Skeletal muscle satellite cell (primary cell): ENCODE measurements at regions not wholly inside any gene's neighbourhood (a gene's known extent, or its start where the extent isn't known, plus 50 kb on each side); places are given as distances from the start of the nearest gene placed in this dataset.

Experiments
- H3K27me3 ChIP-seq: 2 replicates; pipeline ENCODE4 v1.7.0; 2013; ENCODE audit warnings: low read length; ENCODE audit not compliant: control insufficient read depth, insufficient read depth
- H3K36me3 ChIP-seq: 2 replicates; pipeline ENCODE4 v1.7.0; 2013; ENCODE audit warnings: mild to moderate bottlenecking, control low read depth, low read length; ENCODE audit not compliant: insufficient read depth
- H3K4me1 ChIP-seq: 2 replicates; pipeline ENCODE4 v1.7.0; 2013; ENCODE audit warnings: low read length; ENCODE audit not compliant: control insufficient read depth, insufficient read depth
- H3K4me2 ChIP-seq: 2 replicates; pipeline ENCODE4 v1.7.0; 2013; ENCODE audit warnings: mild to moderate bottlenecking, low read length
- H3K4me3 ChIP-seq: 2 replicates; pipeline ENCODE4 v1.7.0; 2013; ENCODE audit warnings: low read length
- H3K9ac ChIP-seq: 2 replicates; pipeline ENCODE4 v1.7.0; 2013; ENCODE audit warnings: mild to moderate bottlenecking, low read depth, low read length, moderate library complexity
- H3K9me3 ChIP-seq: replicated peaks from 2 replicates; pipeline ENCODE4 v1.7.0; 2013; ENCODE audit warnings: mild to moderate bottlenecking, control low read depth, low read length

DNA sequence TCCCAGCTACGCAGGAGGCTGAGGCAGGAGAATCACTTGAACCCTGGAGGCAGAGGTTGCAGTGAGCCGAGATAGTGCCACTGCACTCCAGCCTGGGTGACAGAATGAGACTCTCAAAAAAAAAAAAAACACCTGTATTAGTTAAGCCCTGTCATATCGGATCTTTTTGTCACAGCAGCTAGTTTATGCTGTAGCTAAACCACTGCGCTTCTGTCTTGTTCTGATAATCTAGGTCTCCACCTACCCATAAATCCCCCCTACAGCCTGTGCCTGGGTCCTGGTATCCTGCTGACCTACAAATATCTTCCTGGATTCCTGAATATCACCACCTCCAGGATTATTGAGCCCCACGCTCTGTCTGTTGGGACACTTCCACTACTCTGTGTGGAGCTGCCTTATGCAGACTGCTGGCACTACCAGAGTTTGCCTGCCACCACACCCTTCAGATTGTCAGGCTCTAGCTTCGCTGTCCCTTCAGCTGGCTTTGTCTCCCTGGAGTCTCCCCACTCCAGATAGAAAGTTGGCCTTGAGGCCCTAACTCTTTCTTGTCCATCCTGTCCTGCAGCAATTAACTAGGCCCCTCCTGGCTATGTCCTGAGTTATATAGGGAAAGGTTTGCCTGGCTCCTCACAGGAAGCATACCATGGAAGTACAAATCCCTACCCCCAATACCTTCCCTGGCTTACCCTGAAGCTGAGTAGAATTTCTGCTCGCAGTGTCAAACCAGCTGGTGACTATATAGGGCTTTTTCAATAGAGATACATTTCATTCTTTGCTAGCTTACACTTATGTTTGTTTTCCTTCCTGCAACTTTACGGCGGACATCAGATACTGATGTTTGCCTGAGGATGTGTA is 136.0 kb upstream of the SERTAD2 start:
- peaks cover 24% of the 10 kb centered on the region for H3K4me1 ChIP-seq
- no peaks in the 10 kb centered on the region for H3K9me3 ChIP-seq
- no peak overlapping the region for H3K9ac ChIP-seq
- H3K36me3 ChIP-seq: no peaks in the 10 kb centered on the region
- H3K4me2 ChIP-seq: no peak overlapping the region
- H3K27me3 ChIP-seq: no peaks in the 10 kb centered on the region
- no peak overlapping the region for H3K4me3 ChIP-seq

GRCh38 chr2:64792300-64792699 is 138.6 kb upstream of the SERTAD2 start:
- Histone ChIP-seq H3K27me3 (no peaks in the 10 kb centered on the region), H3K4me3 (no peak overlapping the region), H3K36me3 (no peaks in the 10 kb centered on the region), H3K4me1 (peaks cover 25% of the 10 kb centered on the region), H3K9me3 (no peaks in the 10 kb centered on the region), H3K4me2 (no peak overlapping the region), H3K9ac (no peak overlapping the region)

- H3K27me3 ChIP-seq: no peaks in the 10 kb centered on the region
- no peaks in the 10 kb centered on the region for H3K36me3 ChIP-seq
- H3K9me3 ChIP-seq: no peaks in the 10 kb centered on the region
- H3K4me3 ChIP-seq: peak overlapping the region; percentile 42
- peak overlapping the region; percentile 66 for H3K4me2 ChIP-seq
- H3K9ac ChIP-seq: peak overlapping the region; percentile 56
- H3K4me1 ChIP-seq: peaks cover 33% of the 10 kb centered on the region
Measured at GRCh38 chr2:64792995-64793639, 139.4 kb upstream of the SERTAD2 start.

DNA sequence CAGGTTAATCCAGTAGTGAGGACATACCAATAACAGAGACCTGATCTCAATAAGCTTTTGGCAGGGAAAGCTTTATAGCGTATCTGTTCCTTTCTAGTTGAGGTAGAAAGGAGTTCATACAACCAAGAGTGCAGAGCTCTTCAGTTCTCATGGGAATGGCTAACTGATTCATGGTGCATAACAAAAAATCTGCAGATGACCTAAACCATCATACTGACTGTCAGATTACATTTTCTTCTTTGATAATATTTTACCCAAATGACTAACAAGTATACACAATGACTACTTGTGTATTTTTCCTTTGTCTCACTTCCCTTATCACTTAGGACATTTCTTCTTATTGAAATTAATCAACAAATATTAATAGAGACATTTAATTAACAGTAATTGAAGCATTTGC is 140.0 kb upstream of the SERTAD2 start:
- no peaks in the 10 kb centered on the region for H3K9me3 ChIP-seq
- H3K4me3 ChIP-seq: peak overlapping the region; percentile 42
- peak overlapping the region; percentile 56 for H3K9ac ChIP-seq
- H3K4me1 ChIP-seq: peaks cover 39% of the 10 kb centered on the region
- no peaks in the 10 kb centered on the region for H3K27me3 ChIP-seq
- H3K4me2 ChIP-seq: peak overlapping the region; percentile 66
- H3K36me3 ChIP-seq: no peaks in the 10 kb centered on the region

DNA sequence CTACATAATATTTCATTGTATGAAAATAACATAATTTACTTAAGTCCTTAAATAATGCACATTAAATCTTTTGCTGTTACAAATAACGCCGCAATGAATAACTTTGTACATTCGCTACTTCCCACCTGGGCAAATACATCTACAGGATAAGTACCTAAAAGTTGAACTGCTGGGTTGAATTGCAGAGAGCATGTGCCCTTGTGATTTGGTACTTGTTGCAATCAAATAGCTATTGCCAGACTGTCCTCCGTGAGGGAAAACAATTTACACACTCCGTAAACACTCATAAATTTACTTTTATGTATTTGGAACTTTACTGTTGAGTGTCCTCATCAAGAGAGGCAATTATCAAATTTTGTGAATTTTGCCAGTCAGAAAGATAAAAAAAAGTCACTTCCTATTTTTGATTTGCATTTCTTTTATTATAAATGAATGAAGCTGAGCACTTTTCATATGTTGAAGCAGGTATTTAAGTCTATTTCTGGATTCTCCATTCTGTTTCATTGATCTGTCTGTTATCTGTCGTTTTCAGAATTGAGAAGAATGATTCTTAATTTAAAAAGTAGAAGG is 140.8 kb upstream of the SERTAD2 start:
- Histone ChIP-seq H3K9me3 (no peaks in the 10 kb centered on the region), H3K36me3 (no peaks in the 10 kb centered on the region), H3K27me3 (no peaks in the 10 kb centered on the region), H3K4me2 (no peak overlapping the region), H3K4me3 (no peak overlapping the region), H3K4me1 (peaks cover 46% of the 10 kb centered on the region), H3K9ac (no peak overlapping the region)

GRCh38 chr2:64795024-64795592 is 141.4 kb upstream of the SERTAD2 start:
- H3K4me1 ChIP-seq: peaks cover 52% of the 10 kb centered on the region
- no peaks in the 10 kb centered on the region for H3K27me3 ChIP-seq
- H3K36me3 ChIP-seq: no peaks in the 10 kb centered on the region
- no peak overlapping the region for H3K4me3 ChIP-seq
- no peaks in the 10 kb centered on the region for H3K9me3 ChIP-seq
- H3K9ac ChIP-seq: no peak overlapping the region
- H3K4me2 ChIP-seq: no peak overlapping the region

- no peaks in the 10 kb centered on the region for H3K9me3 ChIP-seq
- H3K9ac ChIP-seq: no peak overlapping the region
- H3K27me3 ChIP-seq: no peaks in the 10 kb centered on the region
- no peak overlapping the region for H3K4me3 ChIP-seq
- H3K36me3 ChIP-seq: no peaks in the 10 kb centered on the region
- no peak overlapping the region for H3K4me2 ChIP-seq
- peaks cover 54% of the 10 kb centered on the region for H3K4me1 ChIP-seq
Measured at GRCh38 chr2:64796926-64797325, 143.2 kb upstream of the SERTAD2 start.

DNA sequence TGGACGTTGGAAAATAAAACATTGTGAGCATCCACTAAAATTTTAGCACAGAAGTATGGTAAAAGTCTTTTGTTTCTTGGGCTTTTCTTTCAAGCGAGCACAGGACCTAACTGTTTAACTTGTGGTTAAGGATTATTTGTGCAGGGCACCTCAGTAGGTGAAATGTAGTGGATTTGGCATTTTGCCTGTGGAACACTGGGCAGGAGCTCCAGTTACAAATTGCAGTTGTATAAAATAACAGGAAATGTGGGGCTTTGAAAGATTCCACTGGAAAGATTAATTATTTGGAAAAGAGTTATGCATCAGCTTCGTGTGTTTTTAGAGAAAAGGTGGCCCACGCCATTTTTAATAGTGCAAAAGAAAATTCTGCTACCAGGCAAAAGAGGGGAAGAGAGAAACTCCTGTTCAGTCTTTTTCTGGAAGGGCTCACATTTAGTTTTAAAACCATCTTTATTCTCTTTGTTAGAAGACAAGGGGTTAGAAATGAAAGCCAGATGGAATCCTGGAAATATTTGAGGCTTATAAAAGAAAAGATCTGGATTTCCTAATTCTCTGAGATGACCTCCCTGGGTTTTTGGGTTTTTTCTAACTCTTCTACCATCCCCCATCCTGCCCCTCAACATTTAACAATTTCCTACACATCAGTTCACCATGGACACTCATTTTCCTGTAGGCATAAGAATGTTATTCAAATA is 144.3 kb upstream of the SERTAD2 start:
- no peak overlapping the region for H3K4me3 ChIP-seq

DNA sequence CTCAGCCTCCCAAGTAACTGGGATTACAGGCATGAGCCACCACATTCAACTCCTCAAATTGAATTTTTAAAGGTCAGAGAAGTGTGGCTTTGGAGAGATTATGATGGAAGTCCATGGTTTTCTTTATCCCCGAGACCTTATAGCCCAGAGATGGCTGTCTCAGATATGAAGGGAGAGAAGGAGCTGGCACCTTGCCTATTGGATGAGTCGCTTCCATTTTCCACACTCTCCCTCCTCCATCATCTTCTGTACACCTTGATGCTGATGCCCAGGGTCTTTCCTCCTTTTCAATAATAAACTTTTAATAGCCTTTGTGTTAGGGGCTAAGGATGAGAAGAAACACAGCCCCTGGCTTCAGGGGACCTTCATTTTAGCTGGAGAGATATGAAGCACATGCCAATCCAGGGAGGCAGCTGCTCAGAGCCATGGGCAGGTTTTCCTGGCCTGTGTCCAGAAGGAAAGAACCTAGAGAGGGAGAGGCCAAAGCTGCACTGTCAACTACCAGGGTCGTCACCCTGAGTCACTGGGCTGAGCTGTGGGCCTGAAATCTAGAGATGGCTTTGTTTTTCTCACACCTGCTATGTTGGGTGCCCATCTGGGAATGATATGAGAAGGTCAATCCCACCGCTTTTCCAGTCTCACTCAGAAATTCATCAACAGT is 146.0 kb upstream of the SERTAD2 start:
- peaks cover 32% of the 10 kb centered on the region for H3K4me1 ChIP-seq
- no peaks in the 10 kb centered on the region for H3K9me3 ChIP-seq
- H3K27me3 ChIP-seq: no peaks in the 10 kb centered on the region
- H3K9ac ChIP-seq: no peak overlapping the region
- no peak overlapping the region for H3K4me3 ChIP-seq
- no peak overlapping the region for H3K4me2 ChIP-seq
- no peaks in the 10 kb centered on the region for H3K36me3 ChIP-seq

More for the DNA sequence above, 144.3 kb upstream of the SERTAD2 start:
- Histone ChIP-seq H3K9ac (peak overlapping the region; percentile 23), H3K4me2 (peak overlapping the region; percentile 39), H3K36me3 (no peaks in the 10 kb centered on the region), H3K9me3 (no peaks in the 10 kb centered on the region), H3K4me1 (peaks cover 46% of the 10 kb centered on the region), H3K27me3 (no peaks in the 10 kb centered on the region)

DNA sequence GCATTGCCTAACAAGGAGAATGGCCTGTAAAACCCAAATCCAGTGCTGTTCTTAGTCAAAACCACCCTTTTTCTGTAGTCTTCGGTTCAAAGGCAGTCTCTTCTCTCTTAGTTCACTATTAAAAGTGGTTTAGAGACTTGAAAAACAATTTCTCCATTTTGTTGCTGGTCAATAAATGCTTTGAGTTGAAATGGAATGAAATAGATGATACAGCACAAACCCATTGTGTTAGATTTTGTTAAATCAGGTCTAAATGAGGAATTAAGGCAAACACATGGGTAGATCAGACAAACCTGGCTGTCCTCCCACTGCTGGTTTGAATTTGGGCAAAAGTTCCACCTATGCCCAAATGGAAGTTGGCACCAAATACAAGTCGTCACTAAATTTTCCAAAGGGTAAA is 150.1 kb upstream of the SERTAD2 start:
- Histone ChIP-seq H3K4me1 (peaks cover 48% of the 10 kb centered on the region), H3K27me3 (no peaks in the 10 kb centered on the region), H3K4me2 (no peak overlapping the region), H3K9ac (no peak overlapping the region), H3K4me3 (no peak overlapping the region), H3K36me3 (no peaks in the 10 kb centered on the region), H3K9me3 (no peaks in the 10 kb centered on the region)

DNA sequence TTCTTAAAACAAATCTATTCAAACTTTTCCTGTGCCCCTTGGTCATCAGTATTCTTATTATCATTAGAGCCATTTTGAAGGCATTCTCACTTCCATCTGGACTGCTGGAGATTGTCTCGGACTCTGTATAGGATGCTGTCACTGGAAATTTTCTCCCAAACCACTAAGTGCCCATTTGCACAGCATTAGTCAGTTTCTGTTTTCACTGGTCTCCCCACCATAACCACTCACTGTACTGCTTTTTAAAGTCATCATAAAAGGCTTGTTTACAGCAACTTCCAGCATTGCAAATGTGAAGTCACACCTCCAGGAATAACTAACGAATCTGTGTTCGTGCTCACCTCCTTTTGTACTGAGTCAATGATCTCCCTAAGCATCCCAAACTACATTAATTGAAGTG is 150.9 kb upstream of the SERTAD2 start:
- no peak overlapping the region for H3K4me3 ChIP-seq
- no peak overlapping the region for H3K4me2 ChIP-seq
- H3K36me3 ChIP-seq: no peaks in the 10 kb centered on the region
- no peaks in the 10 kb centered on the region for H3K9me3 ChIP-seq
- H3K27me3 ChIP-seq: no peaks in the 10 kb centered on the region
- no peak overlapping the region for H3K9ac ChIP-seq
- H3K4me1 ChIP-seq: peaks cover 40% of the 10 kb centered on the region
